Muscle layer of duodenum (tissue), 2 donors: ENCODE measurements at regions not wholly inside any gene's neighbourhood (a gene's known extent, or its start where the extent isn't known, plus 50 kb on each side); places are given as distances from the start of the nearest gene placed in this dataset.

Source experiments
- H3K27ac ChIP-seq: one replicate; pipeline ENCODE4 v1.7.0; 2013; ENCODE audit warnings: mild to moderate bottlenecking, low read length
- H3K27me3 ChIP-seq: one replicate; pipeline ENCODE4 v1.7.0; 2013; ENCODE audit warnings: low read depth, mild to moderate bottlenecking, control low read depth, low read length
- H3K36me3 ChIP-seq, 2 donors: one replicate each; pipeline ENCODE4 v1.7.0; 2013; ENCODE audit warnings: low read length in 2 of 2, control low read depth in 1 of 2, mild to moderate bottlenecking in 1 of 2; ENCODE audit not compliant: insufficient read depth in 2 of 2, control insufficient read depth in 1 of 2
- H3K4me1 ChIP-seq, 2 donors: one replicate each; pipeline ENCODE4 v1.7.0; 2013; ENCODE audit warnings: low read length in 2 of 2, mild to moderate bottlenecking in 2 of 2, control low read depth in 1 of 2, moderate library complexity in 1 of 2; ENCODE audit not compliant: insufficient read depth in 2 of 2, control insufficient read depth in 1 of 2
- H3K4me3 ChIP-seq, 2 donors: one replicate each; pipeline ENCODE4 v1.7.0; 2013; ENCODE audit warnings: low read length in 2 of 2, low read depth in 1 of 2, mild to moderate bottlenecking in 1 of 2
- H3K9me3 ChIP-seq, 2 donors: one replicate each; pipeline ENCODE4 v1.7.0; 2013; ENCODE audit warnings: low read length in 2 of 2, control low read depth in 1 of 2, mild to moderate bottlenecking in 1 of 2; ENCODE audit not compliant: control insufficient read depth in 1 of 2
- donor health status: healthy.

GRCh38 chr17:77535435-77535834 lies 394.7 kb downstream of the SEC14L1 start:
- Histone ChIP-seq H3K9me3 (no peaks in the 10 kb centered on the region), H3K27ac (no peak overlapping the region), H3K4me1 (no peaks in the 10 kb centered on the region), H3K36me3 (no peaks in the 10 kb centered on the region), H3K4me3 (no peak overlapping the region), H3K27me3 (no peaks in the 10 kb centered on the region)

- no peak overlapping the region for H3K4me3 ChIP-seq
- H3K27ac ChIP-seq: no peak overlapping the region
- H3K9me3 ChIP-seq: no peaks in the 10 kb centered on the region
- no peaks in the 10 kb centered on the region for H3K4me1 ChIP-seq
- H3K36me3 ChIP-seq: no peaks in the 10 kb centered on the region
- no peaks in the 10 kb centered on the region for H3K27me3 ChIP-seq
Measured at GRCh38 chr17:77535892-77536291, 395.1 kb downstream of the SEC14L1 start.

GRCh38 chr17:77537566-77537965 lies 396.8 kb downstream of the SEC14L1 start:
- H3K27me3 ChIP-seq: no peaks in the 10 kb centered on the region
- H3K4me3 ChIP-seq: no peak overlapping the region
- no peaks in the 10 kb centered on the region for H3K36me3 ChIP-seq
- H3K27ac ChIP-seq: no peak overlapping the region
- peaks cover 0 to 5% of the 10 kb centered on the region in 2 donors for H3K4me1 ChIP-seq
- no peaks in the 10 kb centered on the region for H3K9me3 ChIP-seq

GRCh38 chr17:77540531-77540930 lies 399.8 kb downstream of the SEC14L1 start:
- H3K4me1 ChIP-seq: peaks cover 3 to 10% of the 10 kb centered on the region in 2 donors
- no peaks in the 10 kb centered on the region for H3K27me3 ChIP-seq

GRCh38 chr17:77540975-77541374 lies 400.2 kb downstream of the SEC14L1 start:
- H3K27me3 ChIP-seq: no peaks in the 10 kb centered on the region
- H3K36me3 ChIP-seq: no peaks in the 10 kb centered on the region
- H3K4me3 ChIP-seq: no peak overlapping the region
- H3K9me3 ChIP-seq: no peaks in the 10 kb centered on the region
- H3K27ac ChIP-seq: no peak overlapping the region
- peaks cover 3 to 10% of the 10 kb centered on the region in 2 donors for H3K4me1 ChIP-seq

More at GRCh38 chr17:77540531-77540930, 399.8 kb downstream of the SEC14L1 start:
- H3K9me3 ChIP-seq: no peaks in the 10 kb centered on the region
- no peaks in the 10 kb centered on the region for H3K36me3 ChIP-seq
- H3K27ac ChIP-seq: no peak overlapping the region
- no peak overlapping the region for H3K4me3 ChIP-seq

GRCh38 chr17:77542011-77542410 lies 401.2 kb downstream of the SEC14L1 start:
- H3K4me1 ChIP-seq: peaks cover 3 to 10% of the 10 kb centered on the region in 2 donors
- no peaks in the 10 kb centered on the region for H3K9me3 ChIP-seq
- H3K27ac ChIP-seq: no peak overlapping the region
- H3K4me3 ChIP-seq: no peak overlapping the region
- no peaks in the 10 kb centered on the region for H3K27me3 ChIP-seq
- H3K36me3 ChIP-seq: no peaks in the 10 kb centered on the region

- Histone ChIP-seq H3K4me1 (peaks cover 3 to 10% of the 10 kb centered on the region in 2 donors), H3K9me3 (no peaks in the 10 kb centered on the region), H3K27me3 (no peaks in the 10 kb centered on the region), H3K4me3 (no peak overlapping the region), H3K36me3 (no peaks in the 10 kb centered on the region), H3K27ac (no peak overlapping the region)
Measured at GRCh38 chr17:77542551-77543490, 402.1 kb downstream of the SEC14L1 start.

- Histone ChIP-seq H3K4me1 (peaks cover 3 to 10% of the 10 kb centered on the region in 2 donors), H3K36me3 (no peaks in the 10 kb centered on the region), H3K4me3 (no peak overlapping the region), H3K27ac (no peak overlapping the region), H3K27me3 (no peaks in the 10 kb centered on the region), H3K9me3 (no peaks in the 10 kb centered on the region)
Measured at GRCh38 chr17:77543801-77544200, 403.0 kb downstream of the SEC14L1 start.

GRCh38 chr17:77544347-77545110 lies 403.8 kb downstream of the SEC14L1 start:
- Histone ChIP-seq H3K36me3 (no peaks in the 10 kb centered on the region), H3K4me3 (no peak overlapping the region), H3K4me1 (peaks cover 3 to 10% of the 10 kb centered on the region in 2 donors), H3K9me3 (no peaks in the 10 kb centered on the region), H3K27me3 (no peaks in the 10 kb centered on the region), H3K27ac (no peak overlapping the region)

- H3K36me3 ChIP-seq: no peaks in the 10 kb centered on the region
- no peaks in the 10 kb centered on the region for H3K9me3 ChIP-seq
- no peaks in the 10 kb centered on the region for H3K27me3 ChIP-seq
- H3K4me3 ChIP-seq: peak overlapping the region; percentile 7 to 25
- no peak overlapping the region for H3K27ac ChIP-seq
- peaks cover 3 to 10% of the 10 kb centered on the region in 2 donors for H3K4me1 ChIP-seq
Measured at GRCh38 chr17:77546772-77547241, 406.0 kb downstream of the SEC14L1 start.

- Histone ChIP-seq H3K36me3 (no peaks in the 10 kb centered on the region), H3K9me3 (no peaks in the 10 kb centered on the region), H3K27ac (no peak overlapping the region), H3K4me3 (no peak overlapping the region), H3K4me1 (no peaks in the 10 kb centered on the region), H3K27me3 (no peaks in the 10 kb centered on the region)
Measured at GRCh38 chr17:77548967-77549366, 408.2 kb downstream of the SEC14L1 start.
